Mucosa of descending colon (tissue), 3 donors: ENCODE measurements at regions not wholly inside any gene's neighbourhood (a gene's known extent, or its start where the extent isn't known, plus 50 kb on each side); places are given as distances from the start of the nearest gene placed in this dataset.
A peak's percentile ranks its signal among the peaks of the same experiment; 100 is the strongest.

Experiments used
- ATAC-seq: fragments of 200-7000 bp; cut with Tn5 transposase; one replicate; pipeline ENCODE4 v1.9.1; 2020; ENCODE audit warnings: mild to moderate bottlenecking, moderate library complexity
- DNase-seq, 3 donors: peaks; one replicate each; pipeline ENCODE4 v3.0.0-alpha.2; 2020
- H3K36me3 ChIP-seq: fragments of 200-600 bp; one replicate; pipeline ENCODE4 v1.8.0; 2021; ENCODE audit warnings: low read depth, mild to moderate bottlenecking
- H3K4me1 ChIP-seq: fragments of 200-600 bp; one replicate; pipeline ENCODE4 v1.8.0; 2021; ENCODE audit warnings: low read depth, mild to moderate bottlenecking
- H3K4me3 ChIP-seq: fragments of 200-600 bp; one replicate; pipeline ENCODE4 v1.8.0; 2021; ENCODE audit warnings: mild to moderate bottlenecking
- H3K9me3 ChIP-seq: fragments of 200-600 bp; one replicate; pipeline ENCODE4 v1.8.0; 2021; ENCODE audit warnings: mild to moderate bottlenecking
- CTCF ChIP-seq: fragments of 200-600 bp; IDR thresholded peaks from one replicate; pipeline ENCODE4 v1.8.0; 2022; ENCODE audit warnings: antibody characterized with exemption, mild to moderate bottlenecking
- intact Hi-C, 2 donors: fragments of 100-400 bp; cut with DNase I in 1 of 2; cut with micrococcal nuclease in 1 of 2; formaldehyde crosslinking; loops; one replicate each; pipeline versions ENCODE4 v1.11.0 to v1.11.1; 2022; cut with DNase I, micrococcal nuclease
- donor health status: DM: no; HTN: no; CAD: no; lungs with moderate emphysema.
- donor health status: DM: no; HTN: no; CAD: no.
- donor health status: DM: no; HTN: yes; CAD: no.

GRCh38 chr2:139963863-139964355 is 1183.7 kb upstream of the NXPH2 start:
- Histone ChIP-seq H3K4me1 (no peaks in the 10 kb centered on the region), H3K9me3 (no peaks in the 10 kb centered on the region), H3K4me3 (no peak overlapping the region), H3K36me3 (no peaks in the 10 kb centered on the region)
- TF ChIP-seq CTCF, result no peak
- intact Hi-C loops, result no loop called here
- DNase-seq (no peak), ATAC-seq (no peak)

GRCh38 chr2:139949242-139949972 is 1169.2 kb upstream of the NXPH2 start:
- ATAC-seq (peak; percentile 90), DNase-seq (peak in 2 of 3 donors; percentile 41 to 49)
- Histone ChIP-seq H3K9me3 (no peaks in the 10 kb centered on the region), H3K4me1 (peaks cover 5% of the 10 kb centered on the region), H3K4me3 (no peak overlapping the region), H3K36me3 (no peaks in the 10 kb centered on the region)
- intact Hi-C loops, result no loop called here
- no peak for TF ChIP-seq CTCF

GRCh38 chr2:139946690-139947089 is 1166.5 kb upstream of the NXPH2 start:
- peaks cover 5% of the 10 kb centered on the region for H3K4me1 ChIP-seq
- H3K36me3 ChIP-seq, result no peaks in the 10 kb centered on the region
- intact Hi-C loops, result no loop called here
- no peak for TF ChIP-seq CTCF
- DNase-seq (peak in 1 of 3 donors; percentile 44), ATAC-seq (no peak)
- H3K4me3 ChIP-seq, result no peak overlapping the region
- H3K9me3 ChIP-seq, result no peaks in the 10 kb centered on the region

GRCh38 chr2:139940686-139941085 is 1160.5 kb upstream of the NXPH2 start:
- intact Hi-C loops, result no loop called here

GRCh38 chr2:139925903-139926302 is 1145.7 kb upstream of the NXPH2 start:
- ATAC-seq (no peak), DNase-seq (no peak)
- Histone ChIP-seq H3K4me1 (no peaks in the 10 kb centered on the region), H3K9me3 (no peaks in the 10 kb centered on the region), H3K36me3 (no peaks in the 10 kb centered on the region), H3K4me3 (no peak overlapping the region)
- TF ChIP-seq CTCF, result no peak
- intact Hi-C loops, result no loop called here

More at GRCh38 chr2:139940686-139941085, 1160.5 kb upstream of the NXPH2 start:
- no peak overlapping the region for H3K4me3 ChIP-seq
- ATAC-seq, result no peak
- no peaks in the 10 kb centered on the region for H3K4me1 ChIP-seq
- DNase-seq, result no peak
- TF ChIP-seq CTCF, result no peak
- H3K36me3 ChIP-seq, result no peaks in the 10 kb centered on the region
- H3K9me3 ChIP-seq, result no peaks in the 10 kb centered on the region
